IMR-90 (cell line): ENCODE measurements at regions not wholly inside any gene's neighbourhood (a gene's known extent, or its start where the extent isn't known, plus 50 kb on each side); places are given as distances from the start of the nearest gene placed in this dataset.

Experiments
- RFX5 ChIP-seq: IDR thresholded peaks from 2 replicates; pipeline ENCODE4 v1.8.0; 2012; ENCODE audit warnings: low read depth, mild to moderate bottlenecking, low read length, moderate library complexity
- TF ChIP-seq, protein P1 (sequence below): fragments of 150-350 bp; IDR thresholded peaks from 2 replicates; pipeline ENCODE4 v1.6.1; 2017; ENCODE audit warnings: mild to moderate bottlenecking, antibody characterized with exemption, low read length, low read depth

DNA sequence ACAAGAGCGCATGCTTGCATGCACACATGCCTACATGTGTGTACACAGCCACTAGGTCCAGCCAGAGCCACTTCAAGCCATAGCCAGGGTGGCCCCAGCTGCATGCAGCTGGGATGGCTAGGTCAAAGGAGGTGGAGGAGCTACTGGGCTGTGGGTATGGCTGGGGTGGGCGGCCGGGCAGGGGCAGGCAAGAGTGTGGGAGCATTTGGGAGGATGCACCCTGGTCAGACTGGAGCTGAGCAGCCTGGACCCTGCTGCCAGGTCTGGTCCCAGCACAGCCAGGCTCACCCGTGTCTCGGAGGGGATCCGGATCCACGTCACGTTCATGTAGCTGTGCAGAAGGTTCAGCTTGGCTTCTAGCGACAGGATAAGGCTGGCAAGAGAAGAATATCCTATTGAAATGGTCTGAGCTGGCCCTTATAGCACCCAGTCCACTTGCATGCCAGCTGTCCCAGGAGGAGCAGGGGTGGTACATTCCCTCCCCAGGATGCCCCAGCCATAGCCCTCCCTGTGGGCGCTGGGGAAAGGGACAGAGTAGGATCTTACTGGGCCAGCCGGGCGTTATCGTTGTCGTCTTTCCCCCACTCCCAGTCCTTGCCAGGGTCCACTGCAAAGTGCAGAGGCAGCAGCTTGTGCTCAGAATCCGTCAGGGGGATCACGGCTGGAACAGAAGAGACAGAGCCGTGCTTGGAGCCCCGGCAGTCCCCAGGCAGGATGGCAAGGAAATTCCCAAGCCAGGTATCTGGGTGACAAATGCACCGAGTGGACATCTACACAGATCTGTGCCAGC lies 160.5 kb downstream of the KLF13 start:
- TF ChIP-seq RFX5, result no peak
- TF ChIP-seq, protein P1, sequence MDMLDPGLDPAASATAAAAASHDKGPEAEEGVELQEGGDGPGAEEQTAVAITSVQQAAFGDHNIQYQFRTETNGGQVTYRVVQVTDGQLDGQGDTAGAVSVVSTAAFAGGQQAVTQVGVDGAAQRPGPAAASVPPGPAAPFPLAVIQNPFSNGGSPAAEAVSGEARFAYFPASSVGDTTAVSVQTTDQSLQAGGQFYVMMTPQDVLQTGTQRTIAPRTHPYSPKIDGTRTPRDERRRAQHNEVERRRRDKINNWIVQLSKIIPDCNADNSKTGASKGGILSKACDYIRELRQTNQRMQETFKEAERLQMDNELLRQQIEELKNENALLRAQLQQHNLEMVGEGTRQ, result no peak
